ENCODE measurements at regions not wholly inside any gene's neighbourhood (a gene's known extent, or its start where the extent isn't known, plus 50 kb on each side); places are given as distances from the start of the nearest gene placed in this dataset.

DNA sequence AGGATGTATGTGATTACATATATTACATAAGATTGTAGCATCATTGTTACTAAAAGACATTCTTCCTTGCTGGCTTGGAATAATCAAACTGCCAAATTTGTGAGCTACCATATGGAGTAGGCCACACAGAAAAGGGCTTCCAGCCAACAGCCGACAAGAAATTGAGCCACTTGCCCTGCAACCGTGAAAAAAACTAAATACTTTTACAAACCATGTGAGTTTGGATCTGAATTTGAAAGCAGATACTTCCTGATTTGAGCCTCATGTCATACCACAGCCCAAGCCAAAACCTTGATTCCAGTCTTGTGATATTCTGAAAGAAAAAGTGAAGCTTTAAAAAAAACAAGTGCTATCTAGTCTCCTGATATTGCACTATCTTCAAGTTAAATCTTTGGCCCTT, 55.6 kb upstream of the PRMT6 start:
- TF ChIP-seq EZH2 (optimal IDR thresholded peaks at IDR 0.05; ENCODE audit: low read depth, low read length): no peak
- TF ChIP-seq, protein P1, sequence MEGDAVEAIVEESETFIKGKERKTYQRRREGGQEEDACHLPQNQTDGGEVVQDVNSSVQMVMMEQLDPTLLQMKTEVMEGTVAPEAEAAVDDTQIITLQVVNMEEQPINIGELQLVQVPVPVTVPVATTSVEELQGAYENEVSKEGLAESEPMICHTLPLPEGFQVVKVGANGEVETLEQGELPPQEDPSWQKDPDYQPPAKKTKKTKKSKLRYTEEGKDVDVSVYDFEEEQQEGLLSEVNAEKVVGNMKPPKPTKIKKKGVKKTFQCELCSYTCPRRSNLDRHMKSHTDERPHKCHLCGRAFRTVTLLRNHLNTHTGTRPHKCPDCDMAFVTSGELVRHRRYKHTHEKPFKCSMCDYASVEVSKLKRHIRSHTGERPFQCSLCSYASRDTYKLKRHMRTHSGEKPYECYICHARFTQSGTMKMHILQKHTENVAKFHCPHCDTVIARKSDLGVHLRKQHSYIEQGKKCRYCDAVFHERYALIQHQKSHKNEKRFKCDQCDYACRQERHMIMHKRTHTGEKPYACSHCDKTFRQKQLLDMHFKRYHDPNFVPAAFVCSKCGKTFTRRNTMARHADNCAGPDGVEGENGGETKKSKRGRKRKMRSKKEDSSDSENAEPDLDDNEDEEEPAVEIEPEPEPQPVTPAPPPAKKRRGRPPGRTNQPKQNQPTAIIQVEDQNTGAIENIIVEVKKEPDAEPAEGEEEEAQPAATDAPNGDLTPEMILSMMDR (IDR thresholded peaks at IDR 0.05; ENCODE audit: low read length): no peak
- TF ChIP-seq EZH2phosphoT487 (IDR thresholded peaks at IDR 0.05; ENCODE audit: low read length): no peak

All from MM.1S (cell line).